Testis (tissue), 2 donors: ENCODE measurements at regions not wholly inside any gene's neighbourhood (a gene's known extent, or its start where the extent isn't known, plus 50 kb on each side); places are given as distances from the start of the nearest gene placed in this dataset.

Experiments
- CTCF ChIP-seq, 3 experiments: fragments of 450-650 bp in 2 of 3; fragments of 200-600 bp in 1 of 3; sonication (generic) in 1 of 3; IDR thresholded peaks; one replicate each; pipeline ENCODE4 v1.5.1; 2016 to 2019; ENCODE audit warnings: antibody characterized with exemption in 3 of 3, mild to moderate bottlenecking in 2 of 3, moderate library complexity in 1 of 3
- POLR2A ChIP-seq: fragments of 450-650 bp; IDR thresholded peaks from one replicate; pipeline ENCODE4 v1.6.1; 2017; ENCODE audit warnings: antibody characterized with exemption, mild to moderate bottlenecking, moderate library complexity

DNA sequence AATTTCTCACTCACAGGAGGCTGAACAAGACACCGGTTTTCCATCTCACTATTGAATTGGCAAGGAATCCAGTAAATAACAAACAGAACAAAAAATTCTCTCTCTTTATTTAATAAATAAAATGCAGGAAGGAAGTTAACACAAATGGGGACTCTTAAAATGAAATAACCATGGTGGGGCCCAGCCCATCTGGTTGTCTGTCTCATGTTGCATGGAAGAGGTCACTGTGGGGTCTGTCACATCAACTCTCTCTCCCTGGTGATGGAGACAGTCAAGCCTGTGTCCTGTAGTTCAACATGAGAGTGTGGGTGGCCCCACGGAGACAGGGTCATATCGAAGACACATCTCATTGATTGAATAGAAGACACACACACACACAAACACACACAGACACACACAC lies 297.7 kb downstream of the IRX2 start:
- no peak for TF ChIP-seq CTCF (IDR thresholded peaks at IDR 0.05)
- TF ChIP-seq POLR2A = no peak
